PC-3 (cell line): ENCODE measurements at regions not wholly inside any gene's neighbourhood (a gene's known extent, or its start where the extent isn't known, plus 50 kb on each side); places are given as distances from the start of the nearest gene placed in this dataset.

Experiments used
- ATAC-seq: fragments of 200-7000 bp; cut with Tn5 transposase; 2 replicates; pipeline ENCODE4 v1.9.1; 2020; ENCODE audit warnings: mild to moderate bottlenecking, moderate library complexity
- BruUV-seq: library from RNA; stranded (reverse); fragments of 400-500 nt; replicated peaks from 2 replicates; lab custom pipeline; 2021; lab: Mats Ljungman, UMichigan
- CTCF ChIA-PET: fragments of 300-600 bp; sonication (Branson Sonifier 250); formaldehyde crosslinking; loops from one replicate; lab custom pipeline; 2022; ENCODE audit warnings: antibody characterized with exemption; lab: Charles Lee
- POLR2A ChIA-PET: fragments of 300-600 bp; sonication (Branson Sonifier 250); formaldehyde crosslinking; loops from one replicate; lab custom pipeline; 2022; ENCODE audit warnings: antibody characterized with exemption; ENCODE audit not compliant: unreplicated experiment; lab: Charles Lee
- DNase-seq: peaks from one replicate; pipeline ENCODE4 v3.0.0-alpha.2; 2015
- H2AFZ ChIP-seq: fragments of 300-600 bp; sonication (generic); 2 replicates; pipeline ENCODE4 v1.6.0; 2016; ENCODE audit warnings: antibody characterized with exemption, low read length
- H3F3A ChIP-seq: fragments of 300-600 bp; sonication (generic); one replicate; pipeline ENCODE4 v1.6.0; 2017; ENCODE audit warnings: antibody characterized with exemption, low read length, control low read depth, mild to moderate bottlenecking; ENCODE audit not compliant: unreplicated experiment
- H3K27ac ChIP-seq: fragments of 300-600 bp; sonication (generic); 2 replicates; pipeline ENCODE4 v1.5.1; 2016; ENCODE audit warnings: mild to moderate bottlenecking, low read length
- H3K27me3 ChIP-seq: fragments of 300-600 bp; sonication (generic); 2 replicates; pipeline ENCODE4 v1.6.1; 2016; ENCODE audit warnings: low read length, mixed read lengths
- H3K36me3 ChIP-seq: fragments of 300-600 bp; sonication (generic); 2 replicates; pipeline ENCODE4 v1.6.1; 2016; ENCODE audit warnings: low read depth, mixed run types, low read length, mixed read lengths
- H3K4me1 ChIP-seq: fragments of 300-600 bp; sonication (generic); 2 replicates; pipeline ENCODE4 v1.5.1; 2016; ENCODE audit warnings: low read length; ENCODE audit not compliant: insufficient read depth
- H3K4me2 ChIP-seq: fragments of 300-600 bp; sonication (generic); 2 replicates; pipeline ENCODE4 v1.6.0; 2016; ENCODE audit warnings: low read length
- H3K4me3 ChIP-seq: fragments of 300-600 bp; sonication (generic); 2 replicates; pipeline ENCODE4 v1.5.1; 2016; ENCODE audit warnings: mild to moderate bottlenecking, low read length, mixed read lengths
- H3K79me2 ChIP-seq: fragments of 300-600 bp; sonication (generic); 2 replicates; pipeline ENCODE4 v1.6.1; 2017; ENCODE audit warnings: low read length, mixed read lengths
- H3K9ac ChIP-seq: fragments of 300-600 bp; sonication (generic); 2 replicates; pipeline ENCODE4 v1.6.0; 2016; ENCODE audit warnings: mild to moderate bottlenecking, low read length
- H3K9me2 ChIP-seq: fragments of 300-600 bp; sonication (generic); replicated peaks from 2 replicates; pipeline ENCODE4 v1.6.1; 2016; ENCODE audit warnings: mixed run types, low read length, mixed read lengths
- H3K9me3 ChIP-seq: fragments of 300-600 bp; sonication (generic); 2 replicates; pipeline ENCODE4 v1.6.1; 2016; ENCODE audit warnings: low read length, mixed read lengths
- H4K20me1 ChIP-seq: fragments of 300-600 bp; sonication (generic); 2 replicates; pipeline ENCODE4 v1.6.1; 2016; ENCODE audit warnings: low read length, mixed read lengths
- EZH2 ChIP-seq: fragments of 300-600 bp; sonication (generic); IDR thresholded peaks from one replicate; pipeline ENCODE4 v1.6.1; 2017; ENCODE audit warnings: antibody characterized with exemption, mild to moderate bottlenecking, low read length; ENCODE audit not compliant: unreplicated experiment
- EZH2phosphoT487 ChIP-seq: fragments of 300-600 bp; sonication (generic); IDR thresholded peaks from 2 replicates; pipeline ENCODE4 v1.6.1; 2018; ENCODE audit warnings: mild to moderate bottlenecking, antibody characterized with exemption, low read length, borderline replicate concordance
- intact Hi-C: fragments of 100-400 bp; cut with micrococcal nuclease; formaldehyde crosslinking; loops from 2 replicates; pipeline ENCODE4 v1.9.0; 2023
- TF ChIP-seq, protein P1 (sequence below): fragments of 300-600 bp; sonication (generic); conservative IDR thresholded peaks from 2 replicates; pipeline ENCODE4 v1.5.1; 2017; ENCODE audit warnings: antibody characterized with exemption, low read depth, mild to moderate bottlenecking, low read length

DNA sequence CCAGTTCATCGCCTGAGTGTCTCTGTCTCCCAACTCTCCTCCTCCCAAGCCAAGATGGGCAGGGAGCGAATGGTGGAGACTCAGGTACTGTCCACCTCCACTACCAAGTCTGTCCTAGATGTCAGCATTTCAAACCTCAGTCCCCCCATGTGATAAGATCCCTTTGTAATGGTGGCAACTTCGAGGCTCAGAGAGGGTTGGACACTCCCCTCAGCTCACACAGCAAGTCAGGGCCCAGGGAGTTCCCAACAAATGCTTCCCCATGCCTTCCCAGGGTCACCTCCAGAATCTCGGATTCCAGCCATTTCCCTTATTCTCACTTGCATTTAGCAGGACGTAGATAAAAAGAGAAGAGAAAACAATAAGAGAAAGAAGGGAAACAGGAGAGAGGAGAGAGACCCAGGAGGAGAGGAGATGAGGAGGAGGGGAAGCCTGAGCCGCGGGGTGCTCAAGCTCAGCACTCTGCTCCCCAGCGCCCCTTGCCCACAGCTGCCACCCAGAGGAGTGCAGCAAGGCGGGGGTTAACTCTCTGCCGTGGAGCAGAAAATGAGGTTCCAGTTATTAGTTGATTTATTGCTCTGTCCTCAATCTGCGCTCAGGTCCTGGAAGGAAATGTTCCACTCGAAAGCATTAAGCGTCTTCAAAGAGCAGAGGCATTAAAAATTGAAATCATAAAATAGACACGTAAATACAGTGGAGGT, 84.1 kb upstream of the LINGO1 start:
- ChIA-PET CTCF (no interaction called here), POLR2A (no interaction called here)
- Histone ChIP-seq H3K9ac (no peak overlapping the region), H3K4me2 (no peak overlapping the region), H4K20me1 (no peaks in the 10 kb centered on the region), H3K27me3 (0 out of 2 replicates have a peak, but pooled peaks cover 3% of the 10 kb centered on the region), H3K36me3 (no peaks in the 10 kb centered on the region), H3K9me3 (no peaks in the 10 kb centered on the region), H3F3A (no peaks in the 10 kb centered on the region), H3K4me1 (no peaks in the 10 kb centered on the region), H3K79me2 (no peaks in the 10 kb centered on the region), H3K27ac (no peak overlapping the region), H3K4me3 (no peak overlapping the region), H3K9me2 (no peaks in the 10 kb centered on the region), H2AFZ (no peak overlapping the region)
- ATAC-seq (no peak), DNase-seq (no peak)
- TF ChIP-seq EZH2 (no peak), EZH2phosphoT487 (no peak)
- TF ChIP-seq, protein P1, sequence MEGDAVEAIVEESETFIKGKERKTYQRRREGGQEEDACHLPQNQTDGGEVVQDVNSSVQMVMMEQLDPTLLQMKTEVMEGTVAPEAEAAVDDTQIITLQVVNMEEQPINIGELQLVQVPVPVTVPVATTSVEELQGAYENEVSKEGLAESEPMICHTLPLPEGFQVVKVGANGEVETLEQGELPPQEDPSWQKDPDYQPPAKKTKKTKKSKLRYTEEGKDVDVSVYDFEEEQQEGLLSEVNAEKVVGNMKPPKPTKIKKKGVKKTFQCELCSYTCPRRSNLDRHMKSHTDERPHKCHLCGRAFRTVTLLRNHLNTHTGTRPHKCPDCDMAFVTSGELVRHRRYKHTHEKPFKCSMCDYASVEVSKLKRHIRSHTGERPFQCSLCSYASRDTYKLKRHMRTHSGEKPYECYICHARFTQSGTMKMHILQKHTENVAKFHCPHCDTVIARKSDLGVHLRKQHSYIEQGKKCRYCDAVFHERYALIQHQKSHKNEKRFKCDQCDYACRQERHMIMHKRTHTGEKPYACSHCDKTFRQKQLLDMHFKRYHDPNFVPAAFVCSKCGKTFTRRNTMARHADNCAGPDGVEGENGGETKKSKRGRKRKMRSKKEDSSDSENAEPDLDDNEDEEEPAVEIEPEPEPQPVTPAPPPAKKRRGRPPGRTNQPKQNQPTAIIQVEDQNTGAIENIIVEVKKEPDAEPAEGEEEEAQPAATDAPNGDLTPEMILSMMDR: no peak
- BruUV-seq: no TSS peak
- intact Hi-C loops: no loop called here

DNA sequence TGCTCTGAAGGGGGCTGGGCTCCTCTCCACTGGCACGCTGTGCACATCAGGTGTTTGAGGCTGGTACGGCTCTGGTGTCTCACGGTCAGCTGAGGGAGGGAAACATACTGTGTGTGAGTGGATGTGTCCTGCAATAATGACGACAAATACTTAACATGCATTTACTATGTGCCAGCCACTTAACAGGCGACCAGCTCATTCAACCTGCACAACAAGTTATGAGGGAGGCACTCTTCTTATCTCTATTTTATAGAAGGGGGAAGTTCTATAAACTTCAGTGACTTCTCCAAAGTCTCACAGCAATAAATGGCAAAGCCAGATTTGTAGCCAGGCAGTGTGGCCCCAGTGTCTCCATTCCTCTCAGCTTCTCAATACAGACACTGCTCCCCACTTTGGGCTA, 83.1 kb upstream of the LINGO1 start:
- intact Hi-C loops: no loop called here
- no peak overlapping the region for H3K4me3 ChIP-seq
- no peaks in the 10 kb centered on the region for H4K20me1 ChIP-seq
- no peaks in the 10 kb centered on the region for H3F3A ChIP-seq
- no peaks in the 10 kb centered on the region for H3K4me1 ChIP-seq
- H2AFZ ChIP-seq: no peak overlapping the region
- ChIA-PET CTCF (no interaction called here), POLR2A (no interaction called here)
- no TSS peak for BruUV-seq
- H3K9ac ChIP-seq: no peak overlapping the region
- no peak overlapping the region for H3K4me2 ChIP-seq
- no peak for DNase-seq
- no peaks in the 10 kb centered on the region for H3K36me3 ChIP-seq
- no peak overlapping the region for H3K27ac ChIP-seq
- H3K79me2 ChIP-seq: no peaks in the 10 kb centered on the region
- 0 out of 2 replicates have a peak, but pooled peaks cover 3% of the 10 kb centered on the region for H3K27me3 ChIP-seq
- no peaks in the 10 kb centered on the region for H3K9me2 ChIP-seq
- no peak for TF ChIP-seq EZH2phosphoT487
- TF ChIP-seq, protein P1: no peak
- no peak for ATAC-seq
- no peaks in the 10 kb centered on the region for H3K9me3 ChIP-seq

DNA sequence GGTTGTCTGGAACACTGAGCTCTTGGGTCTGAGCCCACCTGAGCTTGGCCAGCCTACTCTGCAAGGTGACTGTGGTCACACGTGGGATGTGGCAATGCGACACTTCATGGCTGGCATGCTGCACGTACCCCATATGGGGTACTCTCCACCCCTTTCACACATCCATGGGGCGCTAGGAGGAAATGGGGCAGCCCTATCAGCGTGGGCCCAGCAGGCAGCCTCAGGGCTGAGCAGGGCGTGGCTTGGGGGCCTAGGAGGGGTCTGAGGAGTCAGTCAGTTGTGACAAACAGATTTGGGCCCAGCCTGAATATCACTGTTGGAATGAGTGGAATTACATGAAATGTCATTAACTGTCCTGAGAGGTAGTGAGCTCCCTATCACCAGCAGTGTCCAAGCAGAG, 82.3 kb upstream of the LINGO1 start:
- H2AFZ ChIP-seq: no peak overlapping the region
- no peaks in the 10 kb centered on the region for H3F3A ChIP-seq
- no peaks in the 10 kb centered on the region for H3K4me1 ChIP-seq
- 0 out of 2 replicates have a peak, but pooled peaks cover 3% of the 10 kb centered on the region for H3K27me3 ChIP-seq
- intact Hi-C loops: no loop called here
- H3K27ac ChIP-seq: no peak overlapping the region
- no peak overlapping the region for H3K9ac ChIP-seq
- H3K79me2 ChIP-seq: no peaks in the 10 kb centered on the region
- H3K4me2 ChIP-seq: no peak overlapping the region
- H3K9me2 ChIP-seq: no peaks in the 10 kb centered on the region
- ChIA-PET CTCF (no interaction called here), POLR2A (no interaction called here)
- ATAC-seq (no peak), DNase-seq (no peak)
- TF ChIP-seq EZH2: no peak
- no peak for TF ChIP-seq EZH2phosphoT487
- TF ChIP-seq, protein P1: no peak
- H3K36me3 ChIP-seq: no peaks in the 10 kb centered on the region
- H4K20me1 ChIP-seq: no peaks in the 10 kb centered on the region
- H3K4me3 ChIP-seq: no peak overlapping the region
- no peaks in the 10 kb centered on the region for H3K9me3 ChIP-seq
- no TSS peak for BruUV-seq
